Loucy (cell line): ENCODE measurements at regions not wholly inside any gene's neighbourhood (a gene's known extent, or its start where the extent isn't known, plus 50 kb on each side); places are given as distances from the start of the nearest gene placed in this dataset.

Experiments
- H2AFZ ChIP-seq: fragments of 200-600 bp; sonication (generic); 2 replicates; pipeline ENCODE4 v1.6.0; 2016; ENCODE audit warnings: antibody characterized with exemption, mild to moderate bottlenecking, low read length, moderate library complexity
- H3F3A ChIP-seq: fragments of 200-600 bp; 2 replicates; pipeline ENCODE4 v1.6.0; 2016; ENCODE audit warnings: antibody characterized with exemption, low read depth, mild to moderate bottlenecking
- H3K27me3 ChIP-seq: fragments of 200-600 bp; sonication (generic); 2 replicates; pipeline ENCODE4 v1.6.1; 2014; ENCODE audit warnings: low read length, mild to moderate bottlenecking; ENCODE audit not compliant: insufficient read depth, poor library complexity, severe bottlenecking
- H3K36me3 ChIP-seq: fragments of 200-600 bp; sonication (generic); 2 replicates; pipeline ENCODE4 v1.6.1; 2016; ENCODE audit warnings: low read length; ENCODE audit not compliant: insufficient read depth
- H3K4me1 ChIP-seq: fragments of 200-600 bp; sonication (generic); 2 replicates; pipeline ENCODE4 v1.5.1; 2014; ENCODE audit warnings: low read length, mild to moderate bottlenecking; ENCODE audit not compliant: insufficient read depth, poor library complexity, severe bottlenecking
- H3K4me2 ChIP-seq: fragments of 200-600 bp; sonication (generic); 2 replicates; pipeline ENCODE4 v1.6.0; 2014; ENCODE audit warnings: antibody characterized with exemption, low read length, low read depth, mild to moderate bottlenecking; ENCODE audit not compliant: poor library complexity, severe bottlenecking
- H3K4me3 ChIP-seq: fragments of 200-600 bp; sonication (generic); 2 replicates; pipeline ENCODE4 v1.5.1; 2014; ENCODE audit warnings: low read length, mild to moderate bottlenecking, mixed read lengths; ENCODE audit not compliant: poor library complexity, severe bottlenecking
- H3K79me2 ChIP-seq: fragments of 200-600 bp; sonication (generic); 2 replicates; pipeline ENCODE4 v1.6.1; 2014; ENCODE audit warnings: low read length; ENCODE audit not compliant: insufficient read depth
- H3K9ac ChIP-seq: fragments of 200-600 bp; sonication (generic); 2 replicates; pipeline ENCODE4 v1.6.0; 2014; ENCODE audit warnings: mild to moderate bottlenecking, low read depth, low read length, moderate library complexity; ENCODE audit not compliant: poor library complexity, severe bottlenecking
- H3K9me2 ChIP-seq: fragments of 200-600 bp; sonication (generic); replicated peaks from 2 replicates; pipeline ENCODE4 v1.6.1; 2016; ENCODE audit warnings: low read depth, low read length, mixed read lengths
- H3K9me3 ChIP-seq: fragments of 200-600 bp; sonication (generic); 2 replicates; pipeline ENCODE4 v1.6.1; 2014; ENCODE audit warnings: mild to moderate bottlenecking, antibody characterized with exemption, low read length, low read depth; ENCODE audit not compliant: insufficient read depth
- H4K20me1 ChIP-seq: fragments of 200-600 bp; sonication (generic); 2 replicates; pipeline ENCODE4 v1.6.0; 2014; ENCODE audit warnings: antibody characterized with exemption, low read length, mild to moderate bottlenecking; ENCODE audit not compliant: insufficient read depth, poor library complexity, severe bottlenecking
- EZH2phosphoT487 ChIP-seq: fragments of 200-600 bp; IDR thresholded peaks from 2 replicates; pipeline ENCODE4 v1.6.1; 2018; ENCODE audit warnings: antibody characterized with exemption, mild to moderate bottlenecking, moderate library complexity, borderline replicate concordance
- TF ChIP-seq, protein P1 (sequence below): fragments of 200-600 bp; sonication (generic); conservative IDR thresholded peaks from 2 replicates; pipeline ENCODE4 v1.5.1; 2014; ENCODE audit warnings: mild to moderate bottlenecking, antibody characterized with exemption, low read length

DNA sequence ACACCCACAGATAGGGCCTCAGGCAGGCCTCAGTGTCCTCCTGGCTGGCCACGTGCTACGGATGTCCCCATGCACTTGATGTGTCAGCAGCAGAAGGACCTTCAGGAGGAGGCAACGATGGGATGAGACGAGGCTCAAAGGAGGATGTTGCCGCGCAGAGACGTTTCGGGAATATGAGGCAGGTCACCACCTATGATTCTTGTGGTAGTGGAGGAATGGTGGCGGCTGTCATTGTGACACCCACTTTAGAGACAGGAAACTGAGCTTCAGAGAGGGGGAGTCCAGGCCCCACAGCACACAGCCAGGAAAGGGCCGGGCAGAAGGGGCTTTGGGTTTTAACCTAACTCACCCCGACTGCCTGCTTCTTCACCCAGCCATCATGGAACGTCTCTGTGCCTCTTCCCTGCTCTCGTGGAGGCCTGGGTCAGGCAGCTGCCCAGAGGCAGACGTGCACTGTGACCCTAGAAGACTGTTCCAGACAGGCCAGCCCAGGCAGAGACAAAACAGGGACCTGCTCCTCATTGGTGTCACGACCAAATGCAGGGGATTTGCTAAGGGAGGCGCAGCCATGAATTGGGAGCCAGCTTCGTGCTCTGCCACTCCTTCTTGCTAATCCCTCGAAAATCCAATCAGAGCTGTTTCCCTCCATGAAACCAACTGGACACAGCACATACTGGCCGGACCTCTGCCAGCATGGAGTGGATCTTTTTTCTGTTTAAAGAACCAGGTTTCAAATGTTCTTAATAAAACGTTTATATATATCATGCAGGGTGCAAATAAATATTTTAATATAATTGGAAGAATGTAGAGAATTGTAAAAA, 169.2 kb downstream of the ASB1 start:
- Histone ChIP-seq H4K20me1 (no peaks in the 10 kb centered on the region), H3K9ac (no peak overlapping the region), H3K4me2 (no peak overlapping the region), H3K27me3 (no peaks in the 10 kb centered on the region), H3K9me2 (no peaks in the 10 kb centered on the region), H3K36me3 (no peaks in the 10 kb centered on the region), H2AFZ (no peak overlapping the region), H3K79me2 (no peaks in the 10 kb centered on the region), H3K4me1 (no peaks in the 10 kb centered on the region), H3K9me3 (no peaks in the 10 kb centered on the region), H3K4me3 (no peak overlapping the region), H3F3A (no peaks in the 10 kb centered on the region)
- TF ChIP-seq EZH2phosphoT487 = no peak
- TF ChIP-seq, protein P1, sequence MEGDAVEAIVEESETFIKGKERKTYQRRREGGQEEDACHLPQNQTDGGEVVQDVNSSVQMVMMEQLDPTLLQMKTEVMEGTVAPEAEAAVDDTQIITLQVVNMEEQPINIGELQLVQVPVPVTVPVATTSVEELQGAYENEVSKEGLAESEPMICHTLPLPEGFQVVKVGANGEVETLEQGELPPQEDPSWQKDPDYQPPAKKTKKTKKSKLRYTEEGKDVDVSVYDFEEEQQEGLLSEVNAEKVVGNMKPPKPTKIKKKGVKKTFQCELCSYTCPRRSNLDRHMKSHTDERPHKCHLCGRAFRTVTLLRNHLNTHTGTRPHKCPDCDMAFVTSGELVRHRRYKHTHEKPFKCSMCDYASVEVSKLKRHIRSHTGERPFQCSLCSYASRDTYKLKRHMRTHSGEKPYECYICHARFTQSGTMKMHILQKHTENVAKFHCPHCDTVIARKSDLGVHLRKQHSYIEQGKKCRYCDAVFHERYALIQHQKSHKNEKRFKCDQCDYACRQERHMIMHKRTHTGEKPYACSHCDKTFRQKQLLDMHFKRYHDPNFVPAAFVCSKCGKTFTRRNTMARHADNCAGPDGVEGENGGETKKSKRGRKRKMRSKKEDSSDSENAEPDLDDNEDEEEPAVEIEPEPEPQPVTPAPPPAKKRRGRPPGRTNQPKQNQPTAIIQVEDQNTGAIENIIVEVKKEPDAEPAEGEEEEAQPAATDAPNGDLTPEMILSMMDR = no peak

- H3K4me3 ChIP-seq = no peak overlapping the region
- H2AFZ ChIP-seq = no peak overlapping the region
- no peaks in the 10 kb centered on the region for H4K20me1 ChIP-seq
- H3F3A ChIP-seq = no peaks in the 10 kb centered on the region
- H3K79me2 ChIP-seq = no peaks in the 10 kb centered on the region
- H3K36me3 ChIP-seq = no peaks in the 10 kb centered on the region
- no peak overlapping the region for H3K4me2 ChIP-seq
- H3K9me3 ChIP-seq = no peaks in the 10 kb centered on the region
- no peaks in the 10 kb centered on the region for H3K27me3 ChIP-seq
- TF ChIP-seq, protein P1 = no peak
- no peak for TF ChIP-seq EZH2phosphoT487
- H3K4me1 ChIP-seq = no peaks in the 10 kb centered on the region
- no peaks in the 10 kb centered on the region for H3K9me2 ChIP-seq
- H3K9ac ChIP-seq = no peak overlapping the region
Measured at GRCh38 chr2:238596571-238597551, 170.1 kb downstream of the ASB1 start.

GRCh38 chr2:238597638-238598528, 171.2 kb downstream of the ASB1 start:
- Histone ChIP-seq H3F3A (no peaks in the 10 kb centered on the region), H3K4me2 (no peak overlapping the region), H3K79me2 (no peaks in the 10 kb centered on the region), H3K4me3 (no peak overlapping the region), H2AFZ (no peak overlapping the region), H3K9ac (no peak overlapping the region), H3K27me3 (no peaks in the 10 kb centered on the region), H4K20me1 (no peaks in the 10 kb centered on the region), H3K9me2 (no peaks in the 10 kb centered on the region), H3K4me1 (no peaks in the 10 kb centered on the region), H3K9me3 (no peaks in the 10 kb centered on the region), H3K36me3 (no peaks in the 10 kb centered on the region)
- TF ChIP-seq, protein P1 = no peak
- TF ChIP-seq EZH2phosphoT487 = no peak
